22Rv1 (cell line): ENCODE measurements at regions not wholly inside any gene's neighbourhood (a gene's known extent, or its start where the extent isn't known, plus 50 kb on each side); places are given as distances from the start of the nearest gene placed in this dataset.

ENCODE experiments used
- CTCF ChIP-seq: fragments of 450-650 bp; IDR thresholded peaks from 2 replicates; pipeline ENCODE4 v1.5.1; 2017; ENCODE audit warnings: mild to moderate bottlenecking
- ZFX ChIP-seq: fragments of 450-650 bp; IDR thresholded peaks from 2 replicates; pipeline ENCODE4 v1.6.1; 2017; ENCODE audit warnings: antibody characterized with exemption, borderline replicate concordance

- TF ChIP-seq CTCF (no peak), ZFX (no peak)
Observed at GRCh38 chr7:41174521-41174920, 528.4 kb downstream of the INHBA start.
